Ishikawa (cell line): ENCODE measurements at regions not wholly inside any gene's neighbourhood (a gene's known extent, or its start where the extent isn't known, plus 50 kb on each side); places are given as distances from the start of the nearest gene placed in this dataset.

Experiments
- CEBPB ChIP-seq: IDR thresholded peaks from 2 replicates; pipeline ENCODE4 v1.6.1; 2012
- MAX ChIP-seq: IDR thresholded peaks from 2 replicates; pipeline ENCODE4 v1.6.1; 2012
- RAD21 ChIP-seq: IDR thresholded peaks from 2 replicates; pipeline ENCODE4 v1.6.1; 2012; ENCODE audit warnings: low read depth
- REST ChIP-seq: IDR thresholded peaks from 2 replicates; pipeline ENCODE4 v1.6.1; 2012; ENCODE audit warnings: low read depth, mild to moderate bottlenecking
- TAF1 ChIP-seq: IDR thresholded peaks from 2 replicates; pipeline ENCODE4 v1.6.1; 2012; ENCODE audit warnings: low read depth, mild to moderate bottlenecking
- TCF12 ChIP-seq: IDR thresholded peaks from 2 replicates; pipeline ENCODE4 v1.6.1; 2012; ENCODE audit warnings: low read depth
- USF1 ChIP-seq: IDR thresholded peaks from 2 replicates; pipeline ENCODE4 v1.6.1; 2012

- TF ChIP-seq USF1: no peak
- no peak for TF ChIP-seq MAX
- no peak for TF ChIP-seq TAF1
- no peak for TF ChIP-seq TCF12
- TF ChIP-seq REST: no peak
- TF ChIP-seq RAD21: no peak
- TF ChIP-seq CEBPB: no peak
Observed at GRCh38 chr5:156169495-156169894, 157.5 kb upstream of the SGCD start.
